SK-N-SH (cell line): ENCODE measurements at regions not wholly inside any gene's neighbourhood (a gene's known extent, or its start where the extent isn't known, plus 50 kb on each side); places are given as distances from the start of the nearest gene placed in this dataset.

Experiments used
- CTCF ChIA-PET: fragments of 300-600, 350-600 bp; formaldehyde crosslinking; extraction: SDS; loops from one replicate; lab custom pipeline; 2021; lab: Yijun Ruan, JAX
- POLR2A ChIA-PET: fragments of 350-600 bp; sonication (Branson Sonifier 250); formaldehyde crosslinking; extraction: SDS; loops from one replicate; lab custom pipeline; 2020; ENCODE audit warnings: antibody characterized with exemption, inconsistent platforms; lab: Yijun Ruan, JAX
- DNase-seq: peaks from one replicate; pipeline ENCODE4 v3.0.0; 2012
- H2AFZ ChIP-seq: fragments of 200-600 bp; sonication (generic); 2 replicates; pipeline ENCODE4 v1.8.1; 2016; ENCODE audit warnings: antibody characterized with exemption, mild to moderate bottlenecking, low read depth
- H3F3A ChIP-seq: fragments of 200-600 bp; sonication (generic); replicated peaks from 2 replicates; pipeline ENCODE3; 2016; ENCODE audit warnings: antibody characterized with exemption, mild to moderate bottlenecking; ENCODE audit not compliant: insufficient read depth
- H3K27ac ChIP-seq, 2 experiments: fragments of 200-500 bp in 1 of 2; fragments of 200-600 bp in 1 of 2; sonication (Bioruptor generic) in 1 of 2; sonication (generic), shearing (Covaris generic) in 1 of 2; 2 replicates each; pipeline versions ENCODE4 v1.5.1 to v1.6.1; 2014 to 2016; ENCODE audit warnings: low read depth in 2 of 2, inconsistent platforms in 1 of 2, low read length in 1 of 2, mild to moderate bottlenecking in 1 of 2, mixed read lengths in 1 of 2
- H3K27me3 ChIP-seq: fragments of 200-600 bp; sonication (generic), shearing (Covaris generic); 2 replicates; pipeline ENCODE4 v1.6.1; 2016; ENCODE audit warnings: mixed run types; ENCODE audit not compliant: insufficient read depth
- H3K36me3 ChIP-seq, 2 experiments: fragments of 200-500 bp in 1 of 2; fragments of 200-600 bp in 1 of 2; sonication (Bioruptor generic) in 1 of 2; sonication (generic) in 1 of 2; replicated peaks in 1 of 2; 2 replicates each; pipeline versions ENCODE3 to v1.5.1; 2014 to 2016; ENCODE audit warnings: low read length in 1 of 2, mild to moderate bottlenecking in 1 of 2; ENCODE audit not compliant: insufficient read depth in 2 of 2, control insufficient read depth in 1 of 2
- H3K4me1 ChIP-seq, 2 experiments: fragments of 200-500 bp in 1 of 2; fragments of 200-600 bp in 1 of 2; sonication (Bioruptor generic) in 1 of 2; sonication (generic), shearing (Covaris generic) in 1 of 2; 2 replicates each; pipeline versions ENCODE4 v1.5.1 to v1.6.1; 2014 to 2016; ENCODE audit warnings: low read depth in 1 of 2, low read length in 1 of 2, mixed run types in 1 of 2; ENCODE audit not compliant: insufficient read depth in 2 of 2, control insufficient read depth in 1 of 2
- H3K4me2 ChIP-seq: fragments of 200-600 bp; sonication (generic), shearing (Covaris generic); 2 replicates; pipeline ENCODE4 v1.6.1; 2017; ENCODE audit warnings: mixed run types
- H3K4me3 ChIP-seq, 2 experiments: fragments of 200-500 bp in 1 of 2; fragments of 200-600 bp in 1 of 2; sonication (Bioruptor generic) in 1 of 2; sonication (generic), shearing (Covaris generic) in 1 of 2; 2 replicates each; pipeline versions ENCODE4 v1.5.1 to v1.8.1; 2014 to 2016; ENCODE audit warnings: low read depth in 2 of 2, inconsistent platforms in 1 of 2, low read length in 1 of 2, mild to moderate bottlenecking in 1 of 2, mixed read lengths in 1 of 2, moderate library complexity in 1 of 2
- H3K79me2 ChIP-seq: fragments of 200-600 bp; sonication (generic); 2 replicates; pipeline ENCODE4 v1.8.1; 2017; ENCODE audit warnings: mild to moderate bottlenecking; ENCODE audit not compliant: insufficient read depth
- H3K9ac ChIP-seq: fragments of 200-600 bp; sonication (generic); 2 replicates; pipeline ENCODE4 v1.6.1; 2017; ENCODE audit warnings: mixed run types
- H3K9me2 ChIP-seq: fragments of 200-600 bp; sonication (generic); 2 replicates; pipeline ENCODE4 v1.6.1; 2017; ENCODE audit warnings: mixed run types
- H3K9me3 ChIP-seq: fragments of 200-600 bp; sonication (generic); 2 replicates; pipeline ENCODE4 v1.6.1; 2017; ENCODE audit warnings: mixed run types, mild to moderate bottlenecking, moderate library complexity
- H4K20me1 ChIP-seq: fragments of 200-600 bp; sonication (generic); 2 replicates; pipeline ENCODE4 v1.6.1; 2017; ENCODE audit warnings: mild to moderate bottlenecking, mixed run types; ENCODE audit not compliant: insufficient read depth
- ELF1 ChIP-seq: IDR thresholded peaks from 2 replicates; pipeline ENCODE4 v1.4.0; 2012
- EP300 ChIP-seq, 2 experiments: IDR thresholded peaks; 2 replicates each; pipeline versions ENCODE4 v1.4.0 to v1.6.1; 2012; ENCODE audit warnings: borderline replicate concordance in 1 of 2, low read depth in 1 of 2, low read length in 1 of 2
- JUND ChIP-seq: IDR thresholded peaks from 2 replicates; pipeline ENCODE4 v1.4.0; 2012
- MEF2A ChIP-seq: IDR thresholded peaks from 2 replicates; pipeline ENCODE4 v1.4.0; 2012; ENCODE audit warnings: low read depth, borderline replicate concordance
- MXI1 ChIP-seq: IDR thresholded peaks from 2 replicates; pipeline ENCODE4 v1.6.1; 2012; ENCODE audit warnings: mild to moderate bottlenecking, low read depth, low read length, improper control_type of control experiment
- NFIC ChIP-seq: IDR thresholded peaks from 2 replicates; pipeline ENCODE4 v1.4.0; 2012; ENCODE audit warnings: borderline replicate concordance
- NRF1 ChIP-seq: IDR thresholded peaks from 2 replicates; pipeline ENCODE4 v1.6.1; 2012; ENCODE audit warnings: low read depth, mild to moderate bottlenecking, low read length
- RCOR1 ChIP-seq: fragments of 150-350 bp; IDR thresholded peaks from 2 replicates; pipeline ENCODE4 v1.6.1; 2017; ENCODE audit warnings: antibody characterized with exemption, low read length
- TAF1 ChIP-seq: IDR thresholded peaks from 2 replicates; pipeline ENCODE4 v1.6.1; 2012; ENCODE audit warnings: low read depth, mild to moderate bottlenecking, low read length, moderate library complexity, borderline replicate concordance
- TEAD4 ChIP-seq: IDR thresholded peaks from 2 replicates; pipeline ENCODE4 v1.4.0; 2012; ENCODE audit warnings: mild to moderate bottlenecking, borderline replicate concordance; ENCODE audit not compliant: insufficient read depth
- WGBS: methylation state at CpG from one replicate; pipeline ENCODE4 v1.1.6; 2017; ENCODE audit warnings: low lambda C conversion rate; 5-methylcytosine and 5-hydroxymethylcytosine counted together
- TF ChIP-seq, protein P1 (sequence below): fragments of 150-350 bp; IDR thresholded peaks from 2 replicates; pipeline ENCODE4 v1.6.1; 2016; ENCODE audit warnings: mild to moderate bottlenecking, low read depth, low read length
- TF ChIP-seq, protein P2 (sequence below): fragments of 150-350 bp; IDR thresholded peaks from 2 replicates; pipeline ENCODE4 v1.6.1; 2017; ENCODE audit warnings: antibody characterized with exemption, low read length, low read depth, borderline replicate concordance
- TF ChIP-seq, protein P3 (sequence below): IDR thresholded peaks from 2 replicates; pipeline ENCODE4 v1.4.0; 2012; ENCODE audit warnings: low read depth, borderline replicate concordance
- TF ChIP-seq, protein P4 (sequence below): fragments of 200-600 bp; sonication (generic); IDR thresholded peaks from 2 replicates; pipeline ENCODE4 v1.6.1; 2017; ENCODE audit warnings: antibody characterized with exemption, mild to moderate bottlenecking, moderate library complexity
- TF ChIP-seq, protein P5 (sequence below): IDR thresholded peaks from 2 replicates; pipeline ENCODE4; 2012

DNA sequence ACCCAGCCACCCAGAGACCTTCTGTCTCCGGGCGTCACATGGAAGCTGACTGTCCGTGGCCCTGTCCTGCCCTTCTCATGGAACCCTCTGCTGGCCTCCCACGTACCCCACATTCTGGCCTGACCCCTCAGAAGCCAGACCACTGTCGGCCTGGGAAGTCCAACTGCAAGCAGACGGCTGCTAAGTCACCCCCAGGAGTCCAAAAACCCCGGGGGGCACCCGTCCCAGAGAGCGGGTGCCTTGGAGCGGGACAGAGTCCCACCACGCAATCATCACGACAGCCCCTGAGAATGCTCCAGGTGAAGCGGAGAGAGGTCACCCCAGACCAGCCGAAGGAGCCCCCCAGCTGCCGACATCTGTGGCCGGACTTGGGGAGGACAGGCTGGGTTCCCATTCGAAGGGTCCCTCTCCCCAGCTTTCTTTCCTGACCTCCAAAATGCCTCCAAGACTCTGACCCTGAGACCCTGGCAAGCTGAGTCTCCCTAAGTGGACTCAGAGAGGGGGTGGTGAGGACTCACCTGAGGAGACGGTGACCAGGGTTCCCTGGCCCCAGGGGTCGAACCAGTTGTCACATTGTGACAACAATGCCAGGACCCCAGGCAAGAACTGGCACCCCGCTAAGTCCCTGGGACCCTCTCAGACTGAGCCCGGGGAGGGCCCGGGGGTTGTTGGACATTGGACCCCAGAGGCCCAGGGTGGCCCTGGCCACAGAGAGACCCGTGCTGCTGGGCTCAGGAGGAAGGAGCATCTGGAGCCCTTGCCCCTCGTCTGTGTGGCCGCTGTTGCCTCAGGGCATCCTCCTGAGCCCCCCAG, 337.1 kb downstream of the TMEM121 start (continued):
- TF ChIP-seq TAF1 (no peak), MEF2A (no peak), RCOR1 (no peak)
- TF ChIP-seq, all 33 proteins: peak for 0

DNA sequence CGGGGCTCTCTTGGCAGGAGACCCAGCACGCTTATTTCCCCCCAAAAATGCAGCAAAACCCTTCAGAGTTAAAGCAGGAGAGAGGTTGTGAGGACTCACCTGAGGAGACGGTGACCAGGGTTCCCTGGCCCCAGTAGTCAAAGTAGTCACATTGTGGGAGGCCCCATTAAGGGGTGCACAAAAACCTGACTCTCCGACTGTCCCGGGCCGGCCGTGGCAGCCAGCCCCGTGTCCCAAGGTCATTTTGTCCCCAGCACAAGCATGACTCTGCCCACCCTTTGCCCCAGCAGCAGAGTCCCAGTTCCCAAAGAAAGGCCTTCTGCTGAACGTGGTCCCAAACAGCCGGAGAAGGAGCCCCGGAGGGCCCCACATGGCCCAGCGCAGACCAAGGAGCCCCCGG, 337.7 kb downstream of the TMEM121 start:
- Histone ChIP-seq H3K79me2 (no peaks in the 10 kb centered on the region), H3K27me3 (no peaks in the 10 kb centered on the region), H3K9me2 (no peaks in the 10 kb centered on the region), H3K27ac (no peak overlapping the region), H3F3A (no peaks in the 10 kb centered on the region), H4K20me1 (no peaks in the 10 kb centered on the region), H3K4me1 (peaks cover 0 to 15% of the 10 kb centered on the region in 2 experiments; a peak in 1 of 4 replicates), H3K4me2 (no peak overlapping the region), H3K36me3 (no peaks in the 10 kb centered on the region), H3K9me3 (peaks cover 7% of the 10 kb centered on the region; the same call in 1 of the 2 replicates), H3K4me3 (no peak overlapping the region), H2AFZ (no peak overlapping the region), H3K9ac (no peak overlapping the region)
- no peak for DNase-seq
- POLR2A ChIA-PET = no interaction called here
- TF ChIP-seq NFIC (no peak), TEAD4 (no peak), MEF2A (no peak), NRF1 (no peak), ELF1 (no peak), TAF1 (no peak), JUND (no peak), MXI1 (no peak), RCOR1 (no peak), EP300 (IDR thresholded peaks at IDR 0.05; ENCODE audit: borderline replicate concordance in 1 of 2, low read depth in 1 of 2, low read length in 1 of 2) (no peak)
- TF ChIP-seq, protein P1, sequence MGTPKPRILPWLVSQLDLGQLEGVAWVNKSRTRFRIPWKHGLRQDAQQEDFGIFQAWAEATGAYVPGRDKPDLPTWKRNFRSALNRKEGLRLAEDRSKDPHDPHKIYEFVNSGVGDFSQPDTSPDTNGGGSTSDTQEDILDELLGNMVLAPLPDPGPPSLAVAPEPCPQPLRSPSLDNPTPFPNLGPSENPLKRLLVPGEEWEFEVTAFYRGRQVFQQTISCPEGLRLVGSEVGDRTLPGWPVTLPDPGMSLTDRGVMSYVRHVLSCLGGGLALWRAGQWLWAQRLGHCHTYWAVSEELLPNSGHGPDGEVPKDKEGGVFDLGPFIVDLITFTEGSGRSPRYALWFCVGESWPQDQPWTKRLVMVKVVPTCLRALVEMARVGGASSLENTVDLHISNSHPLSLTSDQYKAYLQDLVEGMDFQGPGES = no peak
- TF ChIP-seq, protein P2, sequence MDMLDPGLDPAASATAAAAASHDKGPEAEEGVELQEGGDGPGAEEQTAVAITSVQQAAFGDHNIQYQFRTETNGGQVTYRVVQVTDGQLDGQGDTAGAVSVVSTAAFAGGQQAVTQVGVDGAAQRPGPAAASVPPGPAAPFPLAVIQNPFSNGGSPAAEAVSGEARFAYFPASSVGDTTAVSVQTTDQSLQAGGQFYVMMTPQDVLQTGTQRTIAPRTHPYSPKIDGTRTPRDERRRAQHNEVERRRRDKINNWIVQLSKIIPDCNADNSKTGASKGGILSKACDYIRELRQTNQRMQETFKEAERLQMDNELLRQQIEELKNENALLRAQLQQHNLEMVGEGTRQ = no peak
- TF ChIP-seq, protein P3, sequence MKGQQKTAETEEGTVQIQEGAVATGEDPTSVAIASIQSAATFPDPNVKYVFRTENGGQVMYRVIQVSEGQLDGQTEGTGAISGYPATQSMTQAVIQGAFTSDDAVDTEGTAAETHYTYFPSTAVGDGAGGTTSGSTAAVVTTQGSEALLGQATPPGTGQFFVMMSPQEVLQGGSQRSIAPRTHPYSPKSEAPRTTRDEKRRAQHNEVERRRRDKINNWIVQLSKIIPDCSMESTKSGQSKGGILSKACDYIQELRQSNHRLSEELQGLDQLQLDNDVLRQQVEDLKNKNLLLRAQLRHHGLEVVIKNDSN = no peak
- TF ChIP-seq, protein P4, sequence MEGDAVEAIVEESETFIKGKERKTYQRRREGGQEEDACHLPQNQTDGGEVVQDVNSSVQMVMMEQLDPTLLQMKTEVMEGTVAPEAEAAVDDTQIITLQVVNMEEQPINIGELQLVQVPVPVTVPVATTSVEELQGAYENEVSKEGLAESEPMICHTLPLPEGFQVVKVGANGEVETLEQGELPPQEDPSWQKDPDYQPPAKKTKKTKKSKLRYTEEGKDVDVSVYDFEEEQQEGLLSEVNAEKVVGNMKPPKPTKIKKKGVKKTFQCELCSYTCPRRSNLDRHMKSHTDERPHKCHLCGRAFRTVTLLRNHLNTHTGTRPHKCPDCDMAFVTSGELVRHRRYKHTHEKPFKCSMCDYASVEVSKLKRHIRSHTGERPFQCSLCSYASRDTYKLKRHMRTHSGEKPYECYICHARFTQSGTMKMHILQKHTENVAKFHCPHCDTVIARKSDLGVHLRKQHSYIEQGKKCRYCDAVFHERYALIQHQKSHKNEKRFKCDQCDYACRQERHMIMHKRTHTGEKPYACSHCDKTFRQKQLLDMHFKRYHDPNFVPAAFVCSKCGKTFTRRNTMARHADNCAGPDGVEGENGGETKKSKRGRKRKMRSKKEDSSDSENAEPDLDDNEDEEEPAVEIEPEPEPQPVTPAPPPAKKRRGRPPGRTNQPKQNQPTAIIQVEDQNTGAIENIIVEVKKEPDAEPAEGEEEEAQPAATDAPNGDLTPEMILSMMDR = no peak
- TF ChIP-seq, protein P5, sequence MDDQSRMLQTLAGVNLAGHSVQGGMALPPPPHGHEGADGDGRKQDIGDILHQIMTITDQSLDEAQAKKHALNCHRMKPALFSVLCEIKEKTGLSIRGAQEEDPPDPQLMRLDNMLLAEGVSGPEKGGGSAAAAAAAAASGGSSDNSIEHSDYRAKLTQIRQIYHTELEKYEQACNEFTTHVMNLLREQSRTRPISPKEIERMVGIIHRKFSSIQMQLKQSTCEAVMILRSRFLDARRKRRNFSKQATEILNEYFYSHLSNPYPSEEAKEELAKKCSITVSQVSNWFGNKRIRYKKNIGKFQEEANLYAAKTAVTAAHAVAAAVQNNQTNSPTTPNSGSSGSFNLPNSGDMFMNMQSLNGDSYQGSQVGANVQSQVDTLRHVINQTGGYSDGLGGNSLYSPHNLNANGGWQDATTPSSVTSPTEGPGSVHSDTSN = no peak
- CTCF ChIA-PET = no interaction called here
- WGBS = 20% methylated on average over 1 of the region's 13 CpGs
